IMR-90 (cell line): ENCODE measurements at regions not wholly inside any gene's neighbourhood (a gene's known extent, or its start where the extent isn't known, plus 50 kb on each side); places are given as distances from the start of the nearest gene placed in this dataset.

Experiments
- BHLHE40 ChIP-seq: fragments of 150-350 bp; IDR thresholded peaks from 2 replicates; pipeline ENCODE4 v1.6.1; 2016; ENCODE audit warnings: mild to moderate bottlenecking, low read depth, low read length
- CEBPB ChIP-seq: IDR thresholded peaks from 2 replicates; pipeline ENCODE4 v1.6.1; 2012; ENCODE audit warnings: low read depth, low read length, improper control_type of control experiment
- CHD1 ChIP-seq: IDR thresholded peaks from 2 replicates; pipeline ENCODE4 v1.6.1; 2012; ENCODE audit warnings: low read depth, low read length, improper control_type of control experiment
- CTCF ChIP-seq: conservative IDR thresholded peaks from 2 replicates; pipeline ENCODE4 v1.5.1; 2012; ENCODE audit warnings: mild to moderate bottlenecking, low read depth, low read length, improper control_type of control experiment
- ELK1 ChIP-seq: fragments of 150-350 bp; IDR thresholded peaks from 2 replicates; pipeline ENCODE4 v1.6.1; 2016; ENCODE audit warnings: low read depth, mild to moderate bottlenecking, low read length, moderate library complexity, borderline replicate concordance
- FOS ChIP-seq: fragments of 150-350 bp; IDR thresholded peaks from 2 replicates; pipeline ENCODE4 v1.6.1; 2016; ENCODE audit warnings: low read depth, low read length
- MAFK ChIP-seq: IDR thresholded peaks from 2 replicates; pipeline ENCODE4 v1.6.1; 2012; ENCODE audit warnings: low read depth, low read length, improper control_type of control experiment
- MXI1 ChIP-seq: IDR thresholded peaks from 2 replicates; pipeline ENCODE4 v1.6.1; 2012; ENCODE audit warnings: low read depth, mild to moderate bottlenecking, low read length, moderate library complexity, borderline replicate concordance
- POLR2A ChIP-seq: IDR thresholded peaks from 2 replicates; pipeline ENCODE4 v1.6.1; 2012; ENCODE audit warnings: mild to moderate bottlenecking, low read depth, low read length
- RAD21 ChIP-seq: IDR thresholded peaks from 2 replicates; pipeline ENCODE4 v1.6.1; 2012; ENCODE audit warnings: low read length, improper control_type of control experiment
- RCOR1 ChIP-seq: IDR thresholded peaks from 2 replicates; pipeline ENCODE4 v1.6.1; 2012; ENCODE audit warnings: mild to moderate bottlenecking, low read length, improper control_type of control experiment; ENCODE audit not compliant: insufficient replicate concordance
- RFX5 ChIP-seq: IDR thresholded peaks from 2 replicates; pipeline ENCODE4 v1.8.0; 2012; ENCODE audit warnings: low read depth, mild to moderate bottlenecking, low read length, moderate library complexity
- SMC3 ChIP-seq: fragments of 150-350 bp; IDR thresholded peaks from 2 replicates; pipeline ENCODE4 v1.6.1; 2016; ENCODE audit warnings: low read depth, mild to moderate bottlenecking, antibody characterized with exemption, low read length, moderate library complexity
- USF2 ChIP-seq: fragments of 150-350 bp; IDR thresholded peaks from 2 replicates; pipeline ENCODE4 v1.6.1; 2017; ENCODE audit warnings: mild to moderate bottlenecking, antibody characterized with exemption, low read length, low read depth

GRCh38 chr1:170397061-170397460, 134.9 kb upstream of the GORAB start:
- TF ChIP-seq POLR2A (no peak), RAD21 (no peak), CTCF (no peak), MXI1 (no peak), MAFK (no peak), USF2 (no peak), RCOR1 (no peak), CEBPB (no peak), SMC3 (no peak), RFX5 (no peak), ELK1 (no peak), BHLHE40 (no peak), CHD1 (no peak), FOS (no peak)
